ENCODE measurements at regions not wholly inside any gene's neighbourhood (a gene's known extent, or its start where the extent isn't known, plus 50 kb on each side); places are given as distances from the start of the nearest gene placed in this dataset.
"Not testable (repeated sequence)": the region's sequence is repeated elsewhere in the genome, so short reads cannot be mapped to it uniquely, and the experiment has no call there.

GRCh38 chr4:138609943-138610350, 367.8 kb upstream of the SLC7A11 start:
- no peak for DNase-seq

DNA sequence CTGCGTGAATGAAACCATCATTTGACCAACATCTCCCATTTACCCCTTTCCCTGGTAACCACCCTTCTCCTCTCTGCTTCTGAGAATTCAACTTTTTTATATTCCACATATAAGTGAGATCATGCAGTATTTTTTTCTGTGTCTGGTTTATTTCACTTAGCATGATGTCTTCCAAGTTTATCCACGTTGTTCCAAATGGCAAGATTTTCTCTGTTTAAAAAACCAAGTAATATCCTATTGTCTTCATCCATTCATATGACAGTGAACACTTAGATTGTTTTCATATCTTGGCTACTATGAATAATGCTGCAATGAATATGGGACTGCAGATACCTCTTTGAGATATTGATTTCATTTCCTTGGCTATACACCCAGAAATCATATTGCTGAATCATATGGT, 362.4 kb upstream of the SLC7A11 start:
- DNase-seq, result no peak

GRCh38 chr4:138602664-138603063, 360.5 kb upstream of the SLC7A11 start:
- DNase-seq, result no peak

DNA sequence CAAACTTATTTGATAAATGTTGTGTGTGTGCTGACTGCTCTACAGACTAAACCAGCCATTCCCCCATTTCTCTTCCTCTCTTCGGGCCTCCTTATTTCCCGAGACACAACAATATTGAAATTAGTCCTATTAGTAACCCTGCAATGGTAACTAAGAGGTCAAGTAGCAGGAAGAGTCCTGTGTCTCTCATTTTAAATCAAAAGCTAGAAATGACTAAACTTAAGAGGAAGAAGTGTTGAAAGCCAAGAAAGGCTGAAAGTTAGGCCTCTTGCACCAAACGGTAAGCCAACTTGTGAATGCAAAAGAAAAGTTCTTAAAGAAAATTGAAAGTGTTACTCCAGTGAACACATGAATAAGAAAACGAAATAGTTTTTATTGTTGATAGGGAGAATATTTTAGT, 357.8 kb upstream of the SLC7A11 start:
- no peak for DNase-seq

- DNase-seq, result no peak
These were observed 356.1 kb upstream of the SLC7A11 start for GRCh38 chr4:138598226-138598625.

GRCh38 chr4:138596896-138597295, 354.7 kb upstream of the SLC7A11 start:
- DNase-seq, result no peak

DNA sequence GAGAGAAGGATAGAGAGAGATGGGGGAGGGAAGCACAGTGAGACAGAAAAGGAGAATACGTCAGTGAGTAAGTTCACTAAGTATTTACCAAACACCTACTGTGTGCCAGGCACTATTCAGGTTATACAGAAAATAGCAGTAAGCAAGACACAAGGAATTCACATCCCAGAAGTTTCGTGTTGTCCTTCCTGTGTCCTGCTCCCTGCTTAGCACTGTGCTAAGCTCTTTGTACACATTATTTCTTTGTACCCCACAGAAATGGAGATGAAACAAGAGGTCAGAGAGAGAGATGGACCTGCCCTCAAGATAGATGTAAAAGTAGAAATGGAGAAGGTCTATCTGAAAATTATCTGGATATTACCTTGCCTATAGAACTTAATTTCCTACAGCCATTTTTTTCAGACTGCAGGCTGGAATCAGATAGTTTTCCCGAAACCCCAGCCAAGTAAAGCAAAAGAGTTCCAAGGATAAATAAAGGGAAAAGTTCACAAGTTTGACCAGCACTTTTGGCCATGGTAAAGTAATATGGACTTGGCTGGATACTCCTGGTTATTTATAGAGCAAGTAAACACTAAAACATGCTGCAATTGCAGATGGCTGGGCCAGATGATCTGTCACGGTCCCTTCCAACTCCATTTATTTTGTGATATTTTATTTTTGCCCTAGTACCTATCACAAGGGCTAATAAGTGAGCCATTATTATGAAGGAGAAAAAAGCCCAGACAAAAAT, 353.7 kb upstream of the SLC7A11 start:
- DNase-seq, result no peak

- DNase-seq, result no peak
These were observed 353.0 kb upstream of the SLC7A11 start for GRCh38 chr4:138595171-138595570.

- DNase-seq, result no peak
These were observed 350.6 kb upstream of the SLC7A11 start for GRCh38 chr4:138592796-138593195.

- DNase-seq, result no peak
These were observed 349.7 kb upstream of the SLC7A11 start for GRCh38 chr4:138591808-138592207.

DNA sequence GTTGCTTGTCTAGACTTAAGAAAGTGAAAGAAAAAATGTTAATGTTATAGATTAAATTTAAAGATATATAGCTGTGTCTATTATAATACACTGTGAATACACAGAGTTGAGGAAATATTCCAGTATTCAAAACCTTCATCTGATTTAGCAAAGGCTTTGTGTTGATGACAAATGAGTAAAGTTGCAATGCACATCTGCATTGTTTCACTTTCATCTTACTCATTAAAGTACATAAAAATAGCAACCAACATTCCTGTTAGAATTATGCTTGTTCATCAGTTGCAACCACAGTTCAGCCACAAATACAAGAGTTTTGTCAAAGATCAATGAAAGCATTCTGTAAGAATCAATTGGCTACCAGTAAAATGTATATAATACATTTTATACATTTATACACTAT, 346.4 kb upstream of the SLC7A11 start:
- no peak for DNase-seq

DNA sequence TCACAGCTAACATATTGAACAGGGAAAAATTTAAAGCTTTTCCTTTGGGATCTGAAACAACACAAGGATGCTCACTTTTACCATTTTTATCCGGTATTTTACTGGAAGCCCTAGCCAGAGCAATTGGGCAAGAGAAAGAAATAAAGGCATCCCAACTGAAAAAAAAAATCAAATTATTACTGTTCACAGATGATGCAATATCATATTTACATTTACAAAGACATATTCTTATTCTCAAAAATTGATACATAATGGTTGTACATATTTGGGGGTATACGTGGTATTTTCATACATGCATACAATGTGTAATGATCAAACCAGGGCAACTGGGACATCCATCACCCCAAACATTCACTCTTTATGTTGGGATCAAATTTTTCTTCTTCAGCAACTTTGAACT, 337.0 kb upstream of the SLC7A11 start:
- DNase-seq, result no peak

- not testable (repeated sequence) for DNase-seq
These were observed 335.7 kb upstream of the SLC7A11 start for GRCh38 chr4:138577826-138578225.

DNA sequence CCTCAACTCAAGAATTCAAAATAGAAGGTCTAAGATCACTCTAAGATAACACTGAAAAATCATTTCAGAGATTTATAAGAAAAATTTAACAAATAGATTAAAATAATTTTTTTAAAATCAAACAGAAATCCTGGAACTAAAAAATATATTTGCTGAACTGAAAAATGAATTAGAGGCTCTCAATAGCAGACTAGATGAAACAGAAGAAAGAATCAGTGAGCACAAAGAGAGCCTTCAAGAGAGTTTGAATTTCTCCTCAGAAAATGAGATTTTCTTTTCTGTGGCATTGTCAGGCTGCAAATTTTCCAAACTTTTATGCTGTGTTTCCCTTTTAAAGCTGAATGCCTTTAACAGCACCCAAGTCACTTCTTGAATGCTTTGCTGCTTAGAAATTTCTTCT, 335.0 kb upstream of the SLC7A11 start:
- no peak for DNase-seq

DNA sequence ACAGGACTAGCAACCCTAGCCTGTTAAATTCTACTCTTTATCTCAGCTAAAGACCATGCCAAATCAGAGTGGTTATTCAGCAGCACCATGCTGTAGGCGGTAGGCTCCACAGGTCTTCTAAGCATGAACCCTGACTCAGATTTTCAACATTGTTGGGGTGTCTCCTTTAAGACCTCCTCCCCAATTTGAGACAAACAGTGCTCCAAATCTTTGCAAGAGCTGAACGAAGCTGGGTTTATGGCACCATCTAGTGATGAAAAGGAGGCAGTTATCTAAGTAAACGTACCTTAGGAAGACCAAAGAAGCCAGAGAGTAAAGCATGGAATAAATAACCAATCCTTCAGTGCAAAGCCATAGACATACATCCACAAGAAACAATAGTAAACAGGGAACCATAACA, 334.5 kb upstream of the SLC7A11 start:
- DNase-seq, result no peak

GRCh38 chr4:138573246-138573645, 331.1 kb upstream of the SLC7A11 start:
- no peak for DNase-seq

DNA sequence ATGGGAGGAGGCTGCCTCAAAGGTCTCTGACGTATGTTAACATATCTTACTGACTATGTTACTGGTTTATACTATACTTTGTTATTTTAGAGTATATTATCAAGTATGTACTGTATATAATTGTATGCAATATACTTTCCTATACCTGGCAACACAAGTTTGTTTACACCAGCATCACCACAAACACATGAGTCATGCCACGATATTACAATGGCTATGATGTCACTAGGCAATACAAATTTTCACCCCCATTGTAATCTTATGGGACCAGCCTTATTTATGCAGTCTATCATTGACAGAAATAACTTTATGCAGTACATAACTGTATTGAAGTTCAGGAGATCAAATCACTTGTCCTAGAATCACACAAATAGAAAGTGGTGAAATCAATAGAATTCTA, 329.9 kb upstream of the SLC7A11 start:
- no peak for DNase-seq

DNA sequence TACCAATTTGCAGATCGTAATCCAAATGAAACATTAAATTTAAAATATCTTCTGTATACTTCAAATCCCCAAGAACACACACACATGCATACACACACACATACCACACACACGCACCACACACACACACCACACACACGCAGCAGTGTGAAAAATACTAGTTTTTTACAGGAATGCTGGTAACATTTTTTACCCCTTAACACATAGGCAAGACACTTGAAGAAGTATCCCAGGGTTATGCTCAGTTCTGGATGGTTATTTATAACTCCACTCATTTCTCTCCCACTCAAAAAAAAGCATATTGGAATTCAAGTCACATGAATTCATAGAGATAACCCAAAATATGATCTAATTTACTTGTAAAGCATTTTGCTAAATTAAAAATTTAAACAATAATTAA, 325.5 kb upstream of the SLC7A11 start:
- DNase-seq, result no peak

- no peak for DNase-seq
These were observed 323.4 kb upstream of the SLC7A11 start for GRCh38 chr4:138565576-138565975.

- DNase-seq, result no peak
These were observed 320.4 kb upstream of the SLC7A11 start for GRCh38 chr4:138562544-138562991.

DNA sequence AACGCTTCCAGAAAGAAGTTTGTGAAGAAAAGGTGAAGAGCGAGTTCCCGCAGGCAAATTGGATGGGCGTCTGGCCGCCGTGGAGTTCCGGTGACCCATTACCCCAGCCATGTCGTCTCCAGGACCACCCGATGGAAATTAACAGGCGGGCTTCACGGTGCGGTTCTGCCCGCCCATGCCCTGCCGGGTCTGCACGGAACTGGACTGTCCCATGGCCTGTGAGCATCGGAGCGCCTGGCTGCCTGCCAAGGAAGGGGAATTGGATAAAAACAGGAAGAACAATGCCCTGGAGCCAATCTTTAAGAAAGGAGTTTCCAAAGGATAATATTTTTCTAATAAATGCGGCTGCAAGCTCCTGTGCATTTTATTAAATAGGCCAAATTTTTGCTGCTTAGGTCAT, 319.8 kb upstream of the SLC7A11 start:
- DNase-seq, result no peak

- no peak for DNase-seq
These were observed 319.2 kb upstream of the SLC7A11 start for GRCh38 chr4:138561276-138561880.

DNA sequence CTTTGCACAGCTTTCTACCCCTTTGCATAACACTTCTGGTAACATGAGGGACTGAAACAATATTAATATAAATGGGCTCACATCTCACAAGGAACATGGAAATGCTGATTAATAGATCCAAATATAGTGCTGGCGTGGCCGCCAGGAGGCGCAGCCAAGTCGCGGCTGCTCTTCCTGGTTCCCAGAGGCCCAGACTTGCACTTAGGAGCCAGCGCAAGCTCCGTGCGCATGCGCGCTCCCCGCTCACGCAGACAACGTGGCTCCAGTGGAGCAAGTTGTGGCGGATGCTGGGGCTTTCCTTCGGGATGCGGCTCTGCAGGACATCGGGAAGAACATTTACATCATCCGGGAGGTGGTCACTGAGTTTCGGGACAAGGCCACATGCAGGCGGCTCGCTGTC, 318.3 kb upstream of the SLC7A11 start:
- DNase-seq, result no peak

DNA sequence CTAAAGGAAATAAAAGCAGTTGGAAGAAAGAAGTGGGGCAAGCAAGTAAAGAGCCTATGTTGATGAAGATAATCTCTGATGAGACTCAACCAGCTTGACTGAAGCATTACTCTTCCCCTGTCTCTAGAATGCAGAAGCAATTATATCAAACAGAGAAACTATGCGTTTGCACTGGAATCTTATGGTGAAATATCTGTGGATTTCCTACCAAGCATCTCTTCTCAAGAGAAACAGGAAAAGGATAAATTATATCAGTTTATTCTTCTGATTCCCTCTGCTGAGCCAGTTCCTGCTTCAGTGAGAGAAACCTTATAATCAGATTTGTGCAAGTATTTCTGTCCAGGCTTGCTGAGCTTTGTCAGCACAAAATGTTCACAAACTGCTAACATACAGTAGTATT, 316.7 kb upstream of the SLC7A11 start:
- DNase-seq, result no peak

DNA sequence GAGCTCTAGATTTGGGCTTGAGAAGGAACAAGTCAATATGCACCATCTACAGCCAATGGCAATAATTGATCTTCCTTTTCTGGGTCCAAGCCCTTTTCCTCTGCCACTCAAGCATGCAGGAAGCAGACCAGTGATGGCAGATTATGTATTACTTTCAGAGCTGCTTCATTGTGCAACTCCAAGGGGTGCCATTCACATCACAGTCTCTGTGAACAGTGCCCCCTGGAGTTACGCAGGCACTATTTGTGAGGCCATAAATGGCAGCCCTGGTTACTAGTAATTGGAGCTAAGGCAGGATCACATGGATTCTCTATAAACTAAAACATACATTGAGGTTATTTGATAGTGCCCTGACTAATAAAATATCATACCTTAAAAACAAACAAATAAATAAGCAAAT, 313.4 kb upstream of the SLC7A11 start:
- no peak for DNase-seq
